ENCODE measurements at regions not wholly inside any gene's neighbourhood (a gene's known extent, or its start where the extent isn't known, plus 50 kb on each side); places are given as distances from the start of the nearest gene placed in this dataset.

DNA sequence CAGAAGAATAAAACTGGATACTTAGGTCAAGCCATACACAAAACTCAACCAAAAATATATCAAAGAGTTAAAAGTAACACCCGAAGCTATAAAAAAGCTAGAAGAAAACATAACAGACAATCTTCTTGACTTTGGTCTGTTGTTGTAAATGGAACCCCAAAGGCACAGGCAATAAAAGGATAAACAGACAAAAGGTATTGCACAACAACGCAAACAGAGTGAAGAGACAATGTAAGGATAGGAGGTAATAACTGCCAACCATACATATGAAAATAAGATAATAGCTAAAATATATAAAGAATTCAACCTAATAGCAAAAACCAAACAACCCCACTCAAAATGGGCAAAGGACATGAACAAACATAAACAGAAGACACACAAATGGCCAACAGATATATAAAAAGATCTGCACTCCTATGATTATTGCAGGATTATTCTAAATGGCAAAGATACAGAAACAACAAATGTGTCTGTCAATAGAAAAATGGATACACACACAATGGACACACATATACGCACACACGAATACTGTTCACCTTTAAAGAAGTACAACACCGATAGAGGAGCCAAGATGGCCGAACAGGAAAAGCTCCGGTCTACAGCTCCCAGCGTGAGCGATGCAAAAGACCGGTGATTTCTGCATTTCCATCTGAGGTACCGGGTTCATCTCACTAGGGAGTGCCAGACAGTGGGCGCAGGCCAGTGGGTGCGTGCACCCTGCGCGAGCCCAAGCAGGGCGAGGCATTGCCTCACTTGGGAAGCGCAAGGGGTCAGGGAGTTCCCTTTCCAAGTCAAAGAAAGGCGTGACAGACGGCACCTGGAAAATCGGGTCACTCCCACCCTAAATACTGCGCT is 1137.1 kb downstream of the FSCB start:
- POLR2A ChIA-PET (ENCODE audit: unreplicated experiment) = no interaction called here
- CTCF ChIA-PET = interaction anchor here (0.6 kb wide), 1 partner anchor 81 kb away, joined by 3 read pairs; no protein-coding TSS in a partner anchor
- BruUV-seq (replicated peaks) = no TSS peak
- H4K20me1 ChIP-seq (ENCODE audit: low read length) = no peaks in the 10 kb centered on the region
- H3K9me3 ChIP-seq (ENCODE audit: low read length) = no peaks in the 10 kb centered on the region
- no peaks in the 10 kb centered on the region for H3K9me2 ChIP-seq (replicated peaks; ENCODE audit: low read length)
- no peak overlapping the region for H3K4me2 ChIP-seq (ENCODE audit: low read length)
- H3K79me2 ChIP-seq (ENCODE audit: low read length) = no peaks in the 10 kb centered on the region
- no peak overlapping the region for H2AFZ ChIP-seq (ENCODE audit: low read length)
- no peak overlapping the region for H3K9ac ChIP-seq (ENCODE audit: low read length)
- ATAC-seq (no peak), DNase-seq (no peak)
- intact Hi-C loops (cut with micrococcal nuclease) = no loop called here
- H3K4me3 ChIP-seq (ENCODE audit: low read length) = no peak overlapping the region
- TF ChIP-seq EZH2phosphoT487 (IDR thresholded peaks at IDR 0.05; ENCODE audit: borderline replicate concordance, low read length) (no peak), CTCF (conservative IDR thresholded peaks at IDR 0.05; ENCODE audit: low read depth, low read length) (no peak)
- H3K27ac ChIP-seq (ENCODE audit: low read length) = no peak overlapping the region
- H3F3A ChIP-seq (ENCODE audit: low read length, unreplicated experiment) = no peaks in the 10 kb centered on the region
- H3K27me3 ChIP-seq (ENCODE audit: low read length) = no peaks in the 10 kb centered on the region
- no peaks in the 10 kb centered on the region for H3K36me3 ChIP-seq (ENCODE audit: low read depth, low read length)
- H3K4me1 ChIP-seq (ENCODE audit: insufficient read depth, low read length) = no peaks in the 10 kb centered on the region

DNA sequence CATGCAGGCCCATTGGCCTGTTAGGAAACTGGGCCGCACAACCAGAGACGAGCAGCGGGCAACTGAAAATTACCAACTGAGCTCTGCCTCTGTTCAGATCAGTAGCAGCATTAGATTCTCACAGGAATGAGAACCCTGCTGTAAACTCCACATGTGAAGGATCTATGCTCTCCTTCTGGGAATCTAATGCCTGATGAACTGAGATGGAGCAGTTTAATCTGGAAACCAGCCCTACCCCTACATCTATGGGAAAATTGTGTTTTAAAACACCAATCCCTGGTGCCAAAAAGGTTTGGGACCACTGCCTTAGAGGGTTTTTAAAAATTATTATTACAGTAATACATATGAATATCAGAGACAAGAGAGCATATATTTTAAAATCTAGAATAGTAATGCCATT is 1144.5 kb downstream of the FSCB start:
- H3K9me2 ChIP-seq (replicated peaks; ENCODE audit: low read length) = no peaks in the 10 kb centered on the region
- H3K79me2 ChIP-seq (ENCODE audit: low read length) = no peaks in the 10 kb centered on the region
- ATAC-seq = no peak
- H3K27ac ChIP-seq (ENCODE audit: low read length) = no peak overlapping the region
- TF ChIP-seq EZH2 (IDR thresholded peaks at IDR 0.05; ENCODE audit: low read length, unreplicated experiment) (no peak), CTCF (conservative IDR thresholded peaks at IDR 0.05; ENCODE audit: low read depth, low read length) (no peak), EZH2phosphoT487 (IDR thresholded peaks at IDR 0.05; ENCODE audit: borderline replicate concordance, low read length) (no peak)
- ChIA-PET CTCF (no interaction called here), POLR2A (ENCODE audit: unreplicated experiment) (no interaction called here)
- DNase-seq = no peak
- H3F3A ChIP-seq (ENCODE audit: low read length, unreplicated experiment) = no peaks in the 10 kb centered on the region
- BruUV-seq (replicated peaks) = no TSS peak
- H2AFZ ChIP-seq (ENCODE audit: low read length) = no peak overlapping the region
- H3K27me3 ChIP-seq (ENCODE audit: low read length) = no peaks in the 10 kb centered on the region
- no peak overlapping the region for H3K4me3 ChIP-seq (ENCODE audit: low read length)
- H3K9ac ChIP-seq (ENCODE audit: low read length) = no peak overlapping the region
- no peaks in the 10 kb centered on the region for H4K20me1 ChIP-seq (ENCODE audit: low read length)
- no peaks in the 10 kb centered on the region for H3K36me3 ChIP-seq (ENCODE audit: low read depth, low read length)
- no peaks in the 10 kb centered on the region for H3K4me1 ChIP-seq (ENCODE audit: insufficient read depth, low read length)
- intact Hi-C loops (cut with micrococcal nuclease) = no loop called here
- no peak overlapping the region for H3K4me2 ChIP-seq (ENCODE audit: low read length)
- H3K9me3 ChIP-seq (ENCODE audit: low read length) = no peaks in the 10 kb centered on the region

GRCh38 chr14:43361751-43362150 is 1145.3 kb downstream of the FSCB start:
- no peak overlapping the region for H3K4me2 ChIP-seq (ENCODE audit: low read length)
- CTCF ChIA-PET = no interaction called here
- H3K27ac ChIP-seq (ENCODE audit: low read length) = no peak overlapping the region
- POLR2A ChIA-PET (ENCODE audit: unreplicated experiment) = no interaction called here
- H3K9me3 ChIP-seq (ENCODE audit: low read length) = no peaks in the 10 kb centered on the region
- no peak overlapping the region for H3K4me3 ChIP-seq (ENCODE audit: low read length)
- no peak for TF ChIP-seq EZH2 (IDR thresholded peaks at IDR 0.05; ENCODE audit: low read length, unreplicated experiment)
- TF ChIP-seq CTCF (conservative IDR thresholded peaks at IDR 0.05; ENCODE audit: low read depth, low read length) = no peak
- TF ChIP-seq EZH2phosphoT487 (IDR thresholded peaks at IDR 0.05; ENCODE audit: borderline replicate concordance, low read length) = no peak
- BruUV-seq (replicated peaks) = no TSS peak
- DNase-seq (no peak), ATAC-seq (no peak)
- H3K4me1 ChIP-seq (ENCODE audit: insufficient read depth, low read length) = no peaks in the 10 kb centered on the region
- H3K36me3 ChIP-seq (ENCODE audit: low read depth, low read length) = no peaks in the 10 kb centered on the region
- intact Hi-C loops (cut with micrococcal nuclease) = loop anchor here (2.0 kb wide), 1 partner anchor 25 kb away; no protein-coding TSS in a partner anchor
- H3F3A ChIP-seq (ENCODE audit: low read length, unreplicated experiment) = no peaks in the 10 kb centered on the region
- no peaks in the 10 kb centered on the region for H4K20me1 ChIP-seq (ENCODE audit: low read length)
- H3K9me2 ChIP-seq (replicated peaks; ENCODE audit: low read length) = no peaks in the 10 kb centered on the region
- no peaks in the 10 kb centered on the region for H3K27me3 ChIP-seq (ENCODE audit: low read length)
- no peak overlapping the region for H3K9ac ChIP-seq (ENCODE audit: low read length)
- H2AFZ ChIP-seq (ENCODE audit: low read length) = no peak overlapping the region
- H3K79me2 ChIP-seq (ENCODE audit: low read length) = no peaks in the 10 kb centered on the region

All from PC-3 (cell line).